ENCODE measurements at regions not wholly inside any gene's neighbourhood (a gene's known extent, or its start where the extent isn't known, plus 50 kb on each side); places are given as distances from the start of the nearest gene placed in this dataset.

DNA sequence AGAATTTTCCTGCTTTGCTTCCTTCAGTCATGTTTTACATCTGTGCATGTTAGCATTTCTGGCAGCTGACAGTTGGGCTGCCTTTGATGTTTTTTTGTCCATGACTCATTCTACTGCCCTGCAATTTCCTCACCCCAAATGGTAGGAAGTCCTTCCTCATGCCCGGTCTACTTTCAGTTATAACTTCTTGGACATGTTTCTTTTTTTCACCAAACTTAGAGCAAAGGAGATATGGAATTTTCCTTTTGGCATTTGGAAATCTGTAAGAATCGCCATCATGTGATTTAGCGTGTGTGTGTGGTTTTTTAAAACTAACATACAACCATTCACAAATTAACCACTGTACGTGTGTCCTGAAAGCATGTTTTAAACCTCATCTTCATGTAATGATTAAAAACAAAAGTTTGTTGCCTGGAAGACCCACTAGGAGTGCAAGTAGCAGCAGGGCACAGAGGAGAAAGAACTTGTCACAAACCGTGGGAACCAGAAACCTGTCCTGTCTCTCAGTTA, 430.7 kb upstream of the CFAP20DC start:
- no peak overlapping the region for H3K4me3 ChIP-seq
- no peaks in the 10 kb centered on the region for H3K36me3 ChIP-seq
- TF ChIP-seq CTCF (IDR thresholded peaks at IDR 0.05) (no peak), POLR2A (IDR thresholded peaks at IDR 0.05) (no peak)
- no peaks in the 10 kb centered on the region for H3K4me1 ChIP-seq
- no peak for DNase-seq
- no peaks in the 10 kb centered on the region for H3K27me3 ChIP-seq
- H3K9me3 ChIP-seq: no peaks in the 10 kb centered on the region
- H3K27ac ChIP-seq: no peak overlapping the region

- Histone ChIP-seq H3K4me1 (no peaks in the 10 kb centered on the region), H3K27me3 (no peaks in the 10 kb centered on the region), H3K36me3 (no peaks in the 10 kb centered on the region), H3K27ac (no peak overlapping the region), H3K4me3 (no peak overlapping the region), H3K9me3 (no peaks in the 10 kb centered on the region)
- no peak for TF ChIP-seq CTCF (IDR thresholded peaks at IDR 0.05)
- no peak for TF ChIP-seq POLR2A (IDR thresholded peaks at IDR 0.05)
- DNase-seq: no peak
Observed at GRCh38 chr3:59473636-59474035, 423.8 kb upstream of the CFAP20DC start.

DNA sequence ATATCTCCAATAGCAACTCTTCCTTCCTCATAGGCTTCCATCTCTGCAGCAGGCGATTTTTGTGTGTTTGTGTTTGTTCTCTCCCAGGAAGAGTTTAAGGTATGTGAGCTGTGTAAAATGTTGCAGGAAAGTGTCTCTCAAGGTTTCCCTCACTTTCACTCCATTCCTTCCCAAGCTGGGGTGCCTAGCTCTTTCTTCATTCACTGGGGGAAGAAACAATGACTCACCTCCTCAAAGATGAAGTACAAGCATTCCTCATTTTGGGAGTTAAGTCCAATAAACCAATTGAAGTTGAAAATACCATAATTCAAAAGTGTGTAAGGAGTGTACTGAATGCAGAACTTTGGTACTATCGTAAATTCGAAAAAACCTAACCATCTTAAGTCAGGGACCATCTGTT, 422.7 kb upstream of the CFAP20DC start:
- Histone ChIP-seq H3K4me3 (no peak overlapping the region), H3K27me3 (no peaks in the 10 kb centered on the region), H3K4me1 (no peaks in the 10 kb centered on the region), H3K9me3 (no peaks in the 10 kb centered on the region), H3K27ac (no peak overlapping the region), H3K36me3 (no peaks in the 10 kb centered on the region)
- TF ChIP-seq CTCF (IDR thresholded peaks at IDR 0.05) (no peak), POLR2A (IDR thresholded peaks at IDR 0.05) (no peak)
- no peak for DNase-seq

- DNase-seq: no peak
- no peaks in the 10 kb centered on the region for H3K36me3 ChIP-seq
- no peaks in the 10 kb centered on the region for H3K9me3 ChIP-seq
- TF ChIP-seq POLR2A (IDR thresholded peaks at IDR 0.05) (no peak), CTCF (IDR thresholded peaks at IDR 0.05) (no peak)
- no peak overlapping the region for H3K27ac ChIP-seq
- H3K4me1 ChIP-seq: no peaks in the 10 kb centered on the region
- H3K27me3 ChIP-seq: no peaks in the 10 kb centered on the region
- no peak overlapping the region for H3K4me3 ChIP-seq
Observed at GRCh38 chr3:59469948-59470723, 420.3 kb upstream of the CFAP20DC start.

DNA sequence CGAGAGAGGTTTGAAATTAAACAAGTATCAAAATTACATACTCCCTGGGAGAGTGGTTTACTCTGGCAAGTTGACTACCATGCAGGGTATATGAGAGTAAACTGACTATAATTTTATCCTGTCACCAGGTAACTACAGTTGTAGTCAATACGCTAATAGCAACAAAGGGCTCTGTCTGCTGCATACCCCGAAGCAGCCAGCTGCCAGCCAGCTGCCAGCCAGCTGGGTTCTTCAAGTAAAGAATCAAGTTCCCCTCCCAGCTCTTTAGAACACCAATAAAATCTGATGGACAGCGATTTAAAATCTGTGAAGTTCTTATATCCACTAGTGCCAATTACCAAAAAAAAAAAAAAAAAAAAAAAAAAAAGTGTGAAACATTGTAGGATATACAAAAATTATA, 417.7 kb upstream of the CFAP20DC start:
- TF ChIP-seq POLR2A (IDR thresholded peaks at IDR 0.05) (no peak), CTCF (IDR thresholded peaks at IDR 0.05) (no peak)
- Histone ChIP-seq H3K9me3 (no peaks in the 10 kb centered on the region), H3K4me3 (no peak overlapping the region), H3K27ac (no peak overlapping the region), H3K27me3 (no peaks in the 10 kb centered on the region), H3K4me1 (no peaks in the 10 kb centered on the region), H3K36me3 (no peaks in the 10 kb centered on the region)
- DNase-seq: no peak
